HEK293T (cell line): ENCODE measurements at regions not wholly inside any gene's neighbourhood (a gene's known extent, or its start where the extent isn't known, plus 50 kb on each side); places are given as distances from the start of the nearest gene placed in this dataset.

ENCODE experiments used
- CTCF ChIA-PET: fragments of 350-600 bp; formaldehyde crosslinking; extraction: SDS; loops from one replicate; lab custom pipeline; 2021; ENCODE audit warnings: antibody characterized with exemption, inconsistent platforms; lab: Yijun Ruan, JAX
- POLR2A ChIA-PET: fragments of 350-600 bp; formaldehyde crosslinking; extraction: SDS; loops from one replicate; lab custom pipeline; 2020; ENCODE audit warnings: antibody characterized with exemption, inconsistent platforms; lab: Yijun Ruan, JAX
- DNase-seq: peaks from one replicate; pipeline ENCODE4 v3.0.0; 2012; ENCODE audit warnings: mixed read lengths; ENCODE audit errors: extremely low spot score
- ARNT ChIP-seq: fragments of 450-650 bp; IDR thresholded peaks from 2 replicates; pipeline ENCODE4 v1.6.1; 2017; ENCODE audit warnings: mild to moderate bottlenecking
- BHLHE40 ChIP-seq: fragments of 450-650 bp; IDR thresholded peaks from 2 replicates; pipeline ENCODE4 v1.6.1; 2016; ENCODE audit warnings: mild to moderate bottlenecking, moderate library complexity, borderline replicate concordance
- CTBP1 ChIP-seq: fragments of 450-650 bp; IDR thresholded peaks from 2 replicates; pipeline ENCODE4 v1.6.1; 2016; ENCODE audit warnings: borderline replicate concordance
- ELF4 ChIP-seq: fragments of 450-650 bp; IDR thresholded peaks from 2 replicates; pipeline ENCODE4 v1.6.1; 2017; ENCODE audit warnings: antibody characterized with exemption
- FOXM1 ChIP-seq: fragments of 450-650 bp; IDR thresholded peaks from 2 replicates; pipeline ENCODE4 v1.6.1; 2017; ENCODE audit warnings: mild to moderate bottlenecking, borderline replicate concordance
- HDGF ChIP-seq: fragments of 450-650 bp; IDR thresholded peaks from 2 replicates; pipeline ENCODE4 v1.6.1; 2017; ENCODE audit warnings: antibody characterized with exemption, borderline replicate concordance
- L3MBTL2 ChIP-seq: fragments of 450-650 bp; conservative IDR thresholded peaks from 2 replicates; pipeline ENCODE4 v1.6.1; 2016; ENCODE audit warnings: mild to moderate bottlenecking
- LEF1 ChIP-seq: fragments of 450-650 bp; IDR thresholded peaks from 2 replicates; pipeline ENCODE4 v1.6.1; 2017; ENCODE audit warnings: mild to moderate bottlenecking, borderline replicate concordance
- NFRKB ChIP-seq: fragments of 450-650 bp; IDR thresholded peaks from 2 replicates; pipeline ENCODE4 v1.6.1; 2016; ENCODE audit warnings: mild to moderate bottlenecking, moderate library complexity
- SP1 ChIP-seq: fragments of 450-650 bp; IDR thresholded peaks from 2 replicates; pipeline ENCODE4 v1.6.1; 2017
- SUZ12 ChIP-seq: fragments of 450-650 bp; IDR thresholded peaks from 2 replicates; pipeline ENCODE4 v1.6.1; 2016; ENCODE audit warnings: mild to moderate bottlenecking
- TARDBP ChIP-seq: fragments of 450-650 bp; IDR thresholded peaks from 2 replicates; pipeline ENCODE4 v1.6.1; 2016
- ZNF384 ChIP-seq: fragments of 450-650 bp; IDR thresholded peaks from 2 replicates; pipeline ENCODE4 v1.6.1; 2016

DNA sequence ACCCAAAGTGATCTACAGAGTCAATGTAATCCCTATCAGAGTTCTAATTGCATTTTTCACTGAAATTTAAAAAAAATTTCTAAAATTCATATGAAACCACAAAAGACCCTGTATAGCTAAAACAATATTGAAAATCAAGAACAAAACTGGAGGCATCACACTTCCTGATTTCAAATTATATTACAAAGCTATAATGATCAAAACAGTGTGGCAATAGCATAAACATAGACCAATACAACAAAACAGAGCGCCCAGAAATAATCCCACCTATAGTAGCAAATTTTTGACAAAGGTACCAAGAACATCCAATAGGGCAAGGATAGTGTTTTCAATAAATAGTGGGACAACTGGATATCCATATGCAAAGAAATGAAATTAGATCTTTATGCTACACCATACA is 59.4 kb upstream of the PRKG2 start:
- ChIA-PET POLR2A (no interaction called here), CTCF (no interaction called here)
- no peak for TF ChIP-seq ZNF384
- TF ChIP-seq CTBP1: no peak
- no peak for TF ChIP-seq BHLHE40
- TF ChIP-seq HDGF: no peak
- TF ChIP-seq L3MBTL2: no peak
- TF ChIP-seq NFRKB: no peak
- no peak for TF ChIP-seq LEF1
- no peak for TF ChIP-seq TARDBP
- no peak for TF ChIP-seq ELF4
- TF ChIP-seq SUZ12: no peak
- TF ChIP-seq ARNT: no peak
- TF ChIP-seq SP1: no peak
- TF ChIP-seq FOXM1: no peak
- DNase-seq: no peak

DNA sequence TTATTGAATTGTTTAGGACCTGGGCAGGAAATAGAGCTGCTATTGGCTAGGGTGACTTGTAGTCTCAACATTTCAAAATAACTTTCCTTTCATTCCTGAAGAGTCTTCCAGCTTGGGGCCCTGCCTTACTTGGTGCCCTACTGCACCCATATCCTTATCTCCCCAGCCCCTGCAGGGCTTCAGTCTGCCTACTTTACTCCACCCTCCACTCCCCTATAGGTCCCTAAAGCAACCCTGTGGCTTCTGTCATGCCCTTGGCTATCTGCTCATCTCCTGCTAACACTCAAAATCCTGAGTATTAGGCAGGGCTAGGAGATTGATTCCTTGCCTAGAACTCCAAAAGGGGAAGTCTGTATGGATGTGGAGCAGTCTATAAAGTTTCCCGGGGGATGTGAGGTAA is 57.6 kb upstream of the PRKG2 start:
- CTCF ChIA-PET: no interaction called here
- POLR2A ChIA-PET: no interaction called here
- no peak for DNase-seq
- no peak for TF ChIP-seq FOXM1
